ENCODE measurements at regions not wholly inside any gene's neighbourhood (a gene's known extent, or its start where the extent isn't known, plus 50 kb on each side); places are given as distances from the start of the nearest gene placed in this dataset.

DNA sequence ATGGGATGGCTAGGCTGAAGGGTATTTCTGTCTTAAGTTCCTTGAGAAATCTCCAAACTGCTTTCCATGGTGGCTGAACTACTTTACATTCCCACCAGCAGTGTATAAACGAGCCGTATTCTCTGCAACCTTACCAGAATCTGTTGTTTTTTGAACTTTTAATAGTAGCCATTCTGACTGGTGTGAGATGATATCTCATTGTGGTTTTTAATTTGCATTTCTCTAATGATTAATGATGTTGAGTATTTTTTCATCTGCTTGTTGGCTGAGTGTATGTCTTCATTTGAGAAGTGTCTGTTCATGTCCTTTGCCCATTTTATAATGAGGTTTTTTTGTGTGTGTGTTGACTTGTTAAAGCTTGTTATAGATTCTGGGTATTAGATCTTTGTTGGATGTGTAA is 226.8 kb upstream of the IGFBP3 start:
- TF ChIP-seq, protein P1, sequence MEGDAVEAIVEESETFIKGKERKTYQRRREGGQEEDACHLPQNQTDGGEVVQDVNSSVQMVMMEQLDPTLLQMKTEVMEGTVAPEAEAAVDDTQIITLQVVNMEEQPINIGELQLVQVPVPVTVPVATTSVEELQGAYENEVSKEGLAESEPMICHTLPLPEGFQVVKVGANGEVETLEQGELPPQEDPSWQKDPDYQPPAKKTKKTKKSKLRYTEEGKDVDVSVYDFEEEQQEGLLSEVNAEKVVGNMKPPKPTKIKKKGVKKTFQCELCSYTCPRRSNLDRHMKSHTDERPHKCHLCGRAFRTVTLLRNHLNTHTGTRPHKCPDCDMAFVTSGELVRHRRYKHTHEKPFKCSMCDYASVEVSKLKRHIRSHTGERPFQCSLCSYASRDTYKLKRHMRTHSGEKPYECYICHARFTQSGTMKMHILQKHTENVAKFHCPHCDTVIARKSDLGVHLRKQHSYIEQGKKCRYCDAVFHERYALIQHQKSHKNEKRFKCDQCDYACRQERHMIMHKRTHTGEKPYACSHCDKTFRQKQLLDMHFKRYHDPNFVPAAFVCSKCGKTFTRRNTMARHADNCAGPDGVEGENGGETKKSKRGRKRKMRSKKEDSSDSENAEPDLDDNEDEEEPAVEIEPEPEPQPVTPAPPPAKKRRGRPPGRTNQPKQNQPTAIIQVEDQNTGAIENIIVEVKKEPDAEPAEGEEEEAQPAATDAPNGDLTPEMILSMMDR (conservative IDR thresholded peaks at IDR 0.05; ENCODE audit: low read depth, low read length): no peak
- DNase-seq (ENCODE audit: low read depth): no peak
- H3K4me3 ChIP-seq (ENCODE audit: low read length): no peak overlapping the region

GRCh38 chr7:46146454-46147255 is 225.6 kb upstream of the IGFBP3 start:
- no peak overlapping the region for H3K4me3 ChIP-seq (ENCODE audit: low read length)
- no peak for DNase-seq (ENCODE audit: low read depth)
- TF ChIP-seq, protein P1 (conservative IDR thresholded peaks at IDR 0.05; ENCODE audit: low read depth, low read length): no peak

GRCh38 chr7:46145412-46145811 is 224.3 kb upstream of the IGFBP3 start:
- no peak overlapping the region for H3K4me3 ChIP-seq (ENCODE audit: low read length)
- peak; percentile 97 for DNase-seq (ENCODE audit: low read depth)
- TF ChIP-seq, protein P1 (conservative IDR thresholded peaks at IDR 0.05; ENCODE audit: low read depth, low read length): no peak

- TF ChIP-seq, protein P1 (conservative IDR thresholded peaks at IDR 0.05; ENCODE audit: low read depth, low read length): no peak
- H3K4me3 ChIP-seq (ENCODE audit: low read length): no peak overlapping the region
- DNase-seq (ENCODE audit: low read depth): no peak
Observed at GRCh38 chr7:46143949-46144917, 223.2 kb upstream of the IGFBP3 start.

- H3K4me3 ChIP-seq (ENCODE audit: low read length): no peak overlapping the region
- TF ChIP-seq, protein P1 (conservative IDR thresholded peaks at IDR 0.05; ENCODE audit: low read depth, low read length): no peak
- DNase-seq (ENCODE audit: low read depth): no peak
Observed at GRCh38 chr7:46143421-46143820, 222.3 kb upstream of the IGFBP3 start.

GRCh38 chr7:46139079-46139478 is 218.0 kb upstream of the IGFBP3 start:
- H3K4me3 ChIP-seq (ENCODE audit: low read length): no peak overlapping the region
- peak; percentile 52 for DNase-seq (ENCODE audit: low read depth)
- TF ChIP-seq, protein P1 (conservative IDR thresholded peaks at IDR 0.05; ENCODE audit: low read depth, low read length): no peak

All from retinal pigment epithelial cell (primary cell).